ENCODE measurements at regions not wholly inside any gene's neighbourhood (a gene's known extent, or its start where the extent isn't known, plus 50 kb on each side); places are given as distances from the start of the nearest gene placed in this dataset.
"Not testable (repeated sequence)": the region's sequence is repeated elsewhere in the genome, so short reads cannot be mapped to it uniquely, and the experiment has no call there.

DNA sequence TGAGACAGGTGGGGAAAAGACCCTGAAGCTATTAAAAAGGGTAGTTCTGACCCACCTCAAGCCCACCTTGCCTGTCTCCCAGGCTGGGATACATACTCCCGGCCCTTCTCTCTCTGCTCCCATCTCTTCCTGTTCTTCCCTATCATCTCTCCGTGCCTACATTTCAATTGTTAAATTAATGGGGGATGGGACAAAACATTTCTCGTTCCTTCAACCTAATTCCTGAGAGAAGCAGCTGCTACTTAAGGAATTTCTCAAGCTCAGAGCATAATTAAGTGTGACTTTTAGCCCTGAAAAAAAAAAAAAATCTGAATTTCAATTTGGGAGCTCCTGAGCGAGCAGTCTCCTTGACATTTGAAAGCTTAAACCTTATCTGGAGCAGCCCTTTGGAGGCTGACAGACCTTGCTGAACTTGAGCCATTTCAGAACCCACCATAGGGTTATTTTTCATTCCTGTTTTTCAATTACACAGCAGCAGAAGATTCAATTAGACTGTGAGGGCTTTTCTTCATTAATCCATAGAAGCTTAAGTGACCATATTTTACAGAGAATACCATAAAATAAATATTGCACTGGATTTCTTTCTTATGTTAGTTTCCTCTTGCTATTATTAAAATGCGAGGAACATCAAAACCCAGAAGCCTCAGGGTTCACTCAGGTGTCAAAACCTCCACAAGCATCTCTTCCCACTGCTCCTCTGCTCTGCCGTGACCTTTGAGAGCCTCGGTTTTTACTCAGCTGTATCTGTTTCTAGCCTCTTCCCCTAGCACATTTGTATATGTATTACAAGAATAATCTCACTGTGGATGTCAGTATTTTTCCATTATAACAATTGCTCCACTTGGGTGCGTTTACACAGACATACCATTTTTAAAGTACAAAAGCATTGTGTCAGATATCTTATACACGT is 125.7 kb downstream of the B3GNT2 start:
- Histone ChIP-seq H3K27ac (ENCODE audit: low read depth in 1 of 2, low read length in 2 of 2) (no peak overlapping the region), H3K9me3 (ENCODE audit: control insufficient read depth, low read length) (no peaks in the 10 kb centered on the region), H3K4me1 (ENCODE audit: control insufficient read depth in 1 of 2, insufficient read depth in 2 of 2, low read length in 2 of 2) (no peaks in the 10 kb centered on the region), H3K4me3 (ENCODE audit: low read length in 2 of 2) (no peak overlapping the region), H3K36me3 (ENCODE audit: control insufficient read depth in 1 of 2, insufficient read depth in 2 of 2, low read length in 1 of 2) (no peaks in the 10 kb centered on the region), H3K27me3 (ENCODE audit: control insufficient read depth in 1 of 2, insufficient read depth in 2 of 2, low read length in 1 of 2) (no peaks in the 10 kb centered on the region)
- ATAC-seq (ENCODE audit: low FRiP score) (no peak), DNase-seq (no peak)
- 80 to 82% methylated on average over 9 of the region's 9 CpGs for WGBS, 2 donors
- intact Hi-C loops (cut with DNase I), result no loop called here

GRCh38 chr2:62320657-62321357 is 124.9 kb downstream of the B3GNT2 start:
- H3K36me3 ChIP-seq (ENCODE audit: control insufficient read depth in 1 of 2, insufficient read depth in 2 of 2, low read length in 1 of 2), result no peaks in the 10 kb centered on the region
- intact Hi-C loops (cut with DNase I), result no loop called here
- DNase-seq, result no peak
- ATAC-seq (ENCODE audit: low FRiP score), result no peak
- H3K27me3 ChIP-seq (ENCODE audit: control insufficient read depth in 1 of 2, insufficient read depth in 2 of 2, low read length in 1 of 2), result no peaks in the 10 kb centered on the region
- no peaks in the 10 kb centered on the region for H3K9me3 ChIP-seq (ENCODE audit: control insufficient read depth, low read length)
- no peaks in the 10 kb centered on the region for H3K4me1 ChIP-seq (ENCODE audit: control insufficient read depth in 1 of 2, insufficient read depth in 2 of 2, low read length in 2 of 2)
- no peak overlapping the region for H3K27ac ChIP-seq (ENCODE audit: low read depth in 1 of 2, low read length in 2 of 2)
- WGBS, 2 donors, result 95 to 96% methylated on average over 6 of the region's 6 CpGs
- H3K4me3 ChIP-seq (ENCODE audit: low read length in 2 of 2), result no peak overlapping the region

- H3K27ac ChIP-seq (ENCODE audit: low read depth in 1 of 2, low read length in 2 of 2); H3K4me1 ChIP-seq (ENCODE audit: control insufficient read depth in 1 of 2, insufficient read depth in 2 of 2, low read length in 2 of 2); ATAC-seq (ENCODE audit: low FRiP score); H3K27me3 ChIP-seq (ENCODE audit: control insufficient read depth in 1 of 2, insufficient read depth in 2 of 2, low read length in 1 of 2); H3K9me3 ChIP-seq (ENCODE audit: control insufficient read depth, low read length); DNase-seq; H3K4me3 ChIP-seq (ENCODE audit: low read length in 2 of 2); intact Hi-C loops (cut with DNase I); H3K36me3 ChIP-seq (ENCODE audit: control insufficient read depth in 1 of 2, insufficient read depth in 2 of 2, low read length in 1 of 2): not testable (repeated sequence)
- WGBS, 2 donors, result 96 to 99% methylated on average over 2 of the region's 2 CpGs
These were observed 124.2 kb downstream of the B3GNT2 start for GRCh38 chr2:62320137-62320536.

- intact Hi-C loops (cut with DNase I), result no loop called here
- Histone ChIP-seq H3K36me3 (ENCODE audit: control insufficient read depth in 1 of 2, insufficient read depth in 2 of 2, low read length in 1 of 2) (no peaks in the 10 kb centered on the region), H3K4me3 (ENCODE audit: low read length in 2 of 2) (no peak overlapping the region), H3K27ac (ENCODE audit: low read depth in 1 of 2, low read length in 2 of 2) (no peak overlapping the region), H3K9me3 (ENCODE audit: control insufficient read depth, low read length) (no peaks in the 10 kb centered on the region), H3K4me1 (ENCODE audit: control insufficient read depth in 1 of 2, insufficient read depth in 2 of 2, low read length in 2 of 2) (no peaks in the 10 kb centered on the region), H3K27me3 (ENCODE audit: control insufficient read depth in 1 of 2, insufficient read depth in 2 of 2, low read length in 1 of 2) (no peaks in the 10 kb centered on the region)
- DNase-seq, result no peak
- WGBS, 2 donors, result 17 to 31% methylated on average over 1 of the region's 1 CpG
- ATAC-seq (ENCODE audit: low FRiP score), result no peak
These were observed 123.2 kb downstream of the B3GNT2 start for GRCh38 chr2:62319070-62319469.

GRCh38 chr2:62315476-62315875 is 119.6 kb downstream of the B3GNT2 start:
- Histone ChIP-seq H3K4me1 (ENCODE audit: control insufficient read depth in 1 of 2, insufficient read depth in 2 of 2, low read length in 2 of 2) (no peaks in the 10 kb centered on the region), H3K27ac (ENCODE audit: low read depth in 1 of 2, low read length in 2 of 2) (no peak overlapping the region), H3K9me3 (ENCODE audit: control insufficient read depth, low read length) (no peaks in the 10 kb centered on the region), H3K27me3 (ENCODE audit: control insufficient read depth in 1 of 2, insufficient read depth in 2 of 2, low read length in 1 of 2) (no peaks in the 10 kb centered on the region), H3K4me3 (ENCODE audit: low read length in 2 of 2) (no peak overlapping the region), H3K36me3 (ENCODE audit: control insufficient read depth in 1 of 2, insufficient read depth in 2 of 2, low read length in 1 of 2) (no peaks in the 10 kb centered on the region)
- WGBS, 2 donors, result 84 to 86% methylated on average over 4 of the region's 4 CpGs
- intact Hi-C loops (cut with DNase I), result no loop called here
- no peak for ATAC-seq (ENCODE audit: low FRiP score)
- no peak for DNase-seq

- DNase-seq (no peak), ATAC-seq (ENCODE audit: low FRiP score) (no peak)
- intact Hi-C loops (cut with DNase I), result no loop called here
- no peak overlapping the region for H3K27ac ChIP-seq (ENCODE audit: low read depth in 1 of 2, low read length in 2 of 2)
- no peaks in the 10 kb centered on the region for H3K9me3 ChIP-seq (ENCODE audit: control insufficient read depth, low read length)
- no peaks in the 10 kb centered on the region for H3K27me3 ChIP-seq (ENCODE audit: control insufficient read depth in 1 of 2, insufficient read depth in 2 of 2, low read length in 1 of 2)
- H3K36me3 ChIP-seq (ENCODE audit: control insufficient read depth in 1 of 2, insufficient read depth in 2 of 2, low read length in 1 of 2), result no peaks in the 10 kb centered on the region
- H3K4me3 ChIP-seq (ENCODE audit: low read length in 2 of 2), result no peak overlapping the region
- 86 to 95% methylated on average over 2 of the region's 2 CpGs for WGBS, 2 donors
- H3K4me1 ChIP-seq (ENCODE audit: control insufficient read depth in 1 of 2, insufficient read depth in 2 of 2, low read length in 2 of 2), result no peaks in the 10 kb centered on the region
These were observed 118.4 kb downstream of the B3GNT2 start for GRCh38 chr2:62314291-62314690.

DNA sequence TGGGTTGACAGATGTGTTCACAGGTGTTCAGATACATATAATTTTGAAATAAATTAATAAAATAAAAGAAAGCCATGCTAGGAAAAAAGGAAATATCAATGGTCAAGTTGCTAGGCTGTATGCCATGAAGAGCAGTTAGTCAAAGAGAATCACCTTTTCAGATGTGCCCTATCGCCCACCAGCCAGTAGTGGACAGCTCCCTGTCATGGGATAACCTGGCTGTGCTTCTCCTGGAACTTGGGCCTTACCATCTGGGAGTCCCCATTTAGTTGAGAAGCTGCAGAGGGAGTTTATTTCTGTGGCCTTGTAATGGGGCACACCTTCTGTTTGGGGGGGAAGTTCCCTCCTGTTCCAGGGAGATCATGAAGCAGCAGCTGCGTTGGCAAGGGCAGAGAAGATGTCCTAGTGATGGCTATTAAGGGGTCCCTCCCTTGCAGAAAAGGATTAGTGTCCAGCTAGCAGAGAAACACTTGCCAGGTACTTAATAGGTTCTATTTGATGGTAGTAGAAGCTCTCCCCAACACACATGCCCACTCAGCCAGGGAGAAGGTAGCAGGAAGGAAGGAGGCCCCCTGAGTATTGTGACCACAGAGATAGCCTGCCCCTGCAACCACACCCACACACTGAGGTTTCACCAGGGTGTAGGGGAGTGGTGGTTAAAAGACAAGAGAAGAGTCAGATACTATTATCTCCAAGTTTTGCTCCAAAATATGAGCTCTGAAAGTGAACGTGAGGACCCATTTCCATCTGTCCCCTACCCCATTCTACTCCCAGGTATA is 117.7 kb downstream of the B3GNT2 start:
- Histone ChIP-seq H3K36me3 (ENCODE audit: control insufficient read depth in 1 of 2, insufficient read depth in 2 of 2, low read length in 1 of 2) (no peaks in the 10 kb centered on the region), H3K9me3 (ENCODE audit: control insufficient read depth, low read length) (no peaks in the 10 kb centered on the region), H3K27me3 (ENCODE audit: control insufficient read depth in 1 of 2, insufficient read depth in 2 of 2, low read length in 1 of 2) (no peaks in the 10 kb centered on the region), H3K4me1 (ENCODE audit: control insufficient read depth in 1 of 2, insufficient read depth in 2 of 2, low read length in 2 of 2) (no peaks in the 10 kb centered on the region), H3K27ac (ENCODE audit: low read depth in 1 of 2, low read length in 2 of 2) (no peak overlapping the region), H3K4me3 (ENCODE audit: low read length in 2 of 2) (no peak overlapping the region)
- 92 to 97% methylated on average over 3 of the region's 3 CpGs for WGBS, 2 donors
- DNase-seq (no peak), ATAC-seq (ENCODE audit: low FRiP score) (no peak)
- intact Hi-C loops (cut with DNase I), result no loop called here

DNA sequence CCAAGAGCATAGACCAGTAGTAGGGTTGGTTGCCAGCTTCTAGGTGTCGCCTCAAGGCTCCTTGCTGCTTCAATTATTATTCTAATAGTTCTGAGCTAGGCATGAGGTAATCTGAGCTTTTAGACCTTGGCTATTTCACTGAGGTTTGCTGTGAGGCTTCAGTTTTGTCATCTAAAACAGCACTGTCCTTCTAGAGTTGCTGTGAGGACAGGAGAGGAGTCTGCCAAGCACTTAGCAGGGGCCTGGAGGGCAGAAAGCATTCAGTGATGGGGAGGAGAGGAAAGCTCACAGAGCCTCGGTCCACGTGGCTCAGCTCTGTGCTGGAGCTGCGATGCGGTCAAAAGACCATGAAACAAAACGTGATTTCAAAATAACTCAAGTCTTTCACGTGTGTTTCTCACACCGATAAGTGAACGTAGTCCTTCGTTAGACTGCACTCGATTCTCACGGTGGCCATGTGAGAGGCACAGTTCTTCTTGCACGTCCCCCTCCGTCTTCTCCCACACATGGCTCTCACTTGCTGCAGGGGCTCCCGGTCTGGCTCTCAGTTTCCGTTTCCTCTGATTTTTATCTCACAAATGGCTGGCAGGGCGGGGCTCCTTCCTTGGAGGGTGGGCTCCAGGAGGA is 113.7 kb downstream of the B3GNT2 start:
- Histone ChIP-seq H3K27ac (ENCODE audit: low read depth in 1 of 2, low read length in 2 of 2) (no peak overlapping the region), H3K27me3 (ENCODE audit: control insufficient read depth in 1 of 2, insufficient read depth in 2 of 2, low read length in 1 of 2) (no peaks in the 10 kb centered on the region), H3K4me3 (ENCODE audit: low read length in 2 of 2) (no peak overlapping the region), H3K4me1 (ENCODE audit: control insufficient read depth in 1 of 2, insufficient read depth in 2 of 2, low read length in 2 of 2) (no peaks in the 10 kb centered on the region), H3K9me3 (ENCODE audit: control insufficient read depth, low read length) (no peaks in the 10 kb centered on the region), H3K36me3 (ENCODE audit: control insufficient read depth in 1 of 2, insufficient read depth in 2 of 2, low read length in 1 of 2) (no peaks in the 10 kb centered on the region)
- WGBS, 2 donors, result 8% methylated on average over 17 of the region's 17 CpGs
- intact Hi-C loops (cut with DNase I), result no loop called here
- no peak for DNase-seq
- ATAC-seq (ENCODE audit: low FRiP score), result no peak
